ENCODE measurements at regions not wholly inside any gene's neighbourhood (a gene's known extent, or its start where the extent isn't known, plus 50 kb on each side); places are given as distances from the start of the nearest gene placed in this dataset.

- TF ChIP-seq CTCF (IDR thresholded peaks at IDR 0.05), result no peak
- TF ChIP-seq POLR2A (IDR thresholded peaks at IDR 0.05), result no peak
Measured at GRCh38 chr4:13794819-13795565, 167.5 kb upstream of the BOD1L1 start.
